ENCODE measurements at regions not wholly inside any gene's neighbourhood (a gene's known extent, or its start where the extent isn't known, plus 50 kb on each side); places are given as distances from the start of the nearest gene placed in this dataset.
"Not testable (repeated sequence)": the region's sequence is repeated elsewhere in the genome, so short reads cannot be mapped to it uniquely, and the experiment has no call there.

GRCh38 chr14:41071351-41071750 lies 535.3 kb upstream of the LRFN5 start:
- no peak for DNase-seq (ENCODE audit: low read depth)

- DNase-seq (ENCODE audit: low read depth): no peak
Observed at GRCh38 chr14:41062826-41063225, 543.9 kb upstream of the LRFN5 start.

- DNase-seq (ENCODE audit: low read depth): no peak
Observed at GRCh38 chr14:41055589-41055988, 551.1 kb upstream of the LRFN5 start.

GRCh38 chr14:41051801-41052200 lies 554.9 kb upstream of the LRFN5 start:
- DNase-seq (ENCODE audit: low read depth): no peak

- DNase-seq (ENCODE audit: low read depth): no peak
Observed at GRCh38 chr14:41047763-41048162, 558.9 kb upstream of the LRFN5 start.

GRCh38 chr14:41037388-41037787 lies 569.3 kb upstream of the LRFN5 start:
- DNase-seq (ENCODE audit: low read depth): no peak

- no peak for DNase-seq (ENCODE audit: low read depth)
Observed at GRCh38 chr14:41034969-41035368, 571.7 kb upstream of the LRFN5 start.

- DNase-seq (ENCODE audit: low read depth): no peak
Observed at GRCh38 chr14:41022932-41023331, 583.7 kb upstream of the LRFN5 start.

- no peak for DNase-seq (ENCODE audit: low read depth)
Observed at GRCh38 chr14:41016213-41016612, 590.5 kb upstream of the LRFN5 start.

GRCh38 chr14:41000350-41000749 lies 606.3 kb upstream of the LRFN5 start:
- no peak for DNase-seq (ENCODE audit: low read depth)

- DNase-seq (ENCODE audit: low read depth): no peak
Observed at GRCh38 chr14:40989260-40989659, 617.4 kb upstream of the LRFN5 start.

GRCh38 chr14:40987481-40987880 lies 619.2 kb upstream of the LRFN5 start:
- DNase-seq (ENCODE audit: low read depth): peak; percentile 0

- DNase-seq (ENCODE audit: low read depth): no peak
Observed at GRCh38 chr14:40986655-40987054, 620.0 kb upstream of the LRFN5 start.

- no peak for DNase-seq (ENCODE audit: low read depth)
Observed at GRCh38 chr14:40985584-40985983, 621.1 kb upstream of the LRFN5 start.

- DNase-seq (ENCODE audit: low read depth): no peak
Observed at GRCh38 chr14:40983604-40984003, 623.1 kb upstream of the LRFN5 start.

- DNase-seq (ENCODE audit: low read depth): no peak
Observed at GRCh38 chr14:40981247-40981646, 625.4 kb upstream of the LRFN5 start.

GRCh38 chr14:40960257-40960656 lies 646.4 kb upstream of the LRFN5 start:
- DNase-seq (ENCODE audit: low read depth): not testable (repeated sequence)

GRCh38 chr14:40955131-40955505 lies 651.6 kb upstream of the LRFN5 start:
- DNase-seq (ENCODE audit: low read depth): no peak

- DNase-seq (ENCODE audit: low read depth): not testable (repeated sequence)
Observed at GRCh38 chr14:40954448-40955130, 652.1 kb upstream of the LRFN5 start.

- DNase-seq (ENCODE audit: low read depth): no peak
Observed at GRCh38 chr14:40944521-40944920, 662.2 kb upstream of the LRFN5 start.

GRCh38 chr14:40936861-40937260 lies 669.8 kb upstream of the LRFN5 start:
- no peak for DNase-seq (ENCODE audit: low read depth)

GRCh38 chr14:40920380-40920779 lies 686.3 kb upstream of the LRFN5 start:
- DNase-seq (ENCODE audit: low read depth): no peak

GRCh38 chr14:40911141-40911540 lies 695.5 kb upstream of the LRFN5 start:
- DNase-seq (ENCODE audit: low read depth): no peak

GRCh38 chr14:40909906-40910305 lies 696.8 kb upstream of the LRFN5 start:
- no peak for DNase-seq (ENCODE audit: low read depth)

- no peak for DNase-seq (ENCODE audit: low read depth)
Observed at GRCh38 chr14:40903709-40904108, 703.0 kb upstream of the LRFN5 start.

Measured in HS-5 (cell line).